ENCODE measurements at regions not wholly inside any gene's neighbourhood (a gene's known extent, or its start where the extent isn't known, plus 50 kb on each side); places are given as distances from the start of the nearest gene placed in this dataset.
"Not testable (repeated sequence)": the region's sequence is repeated elsewhere in the genome, so short reads cannot be mapped to it uniquely, and the experiment has no call there.

DNA sequence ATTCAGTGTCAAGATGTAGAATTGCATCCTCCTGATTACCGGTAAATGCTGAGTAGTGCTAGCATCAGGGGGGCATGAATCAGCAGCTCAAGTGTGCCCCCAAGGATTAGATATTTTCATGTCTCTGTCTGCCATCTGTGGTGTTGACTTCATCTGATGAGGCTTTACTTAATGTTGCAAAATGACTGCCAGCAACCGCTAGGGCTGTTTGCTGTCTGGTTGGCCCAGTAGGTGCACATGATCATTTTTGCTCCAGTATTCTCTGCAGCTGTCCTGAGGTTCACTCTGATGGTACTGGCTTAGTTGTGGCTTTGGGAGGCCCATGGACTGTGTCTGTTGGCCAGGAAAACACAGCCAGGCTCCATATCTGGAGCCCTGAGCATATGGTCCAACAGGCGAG is 316.4 kb downstream of the SOX2 start:
- no peak overlapping the region for H3K27ac ChIP-seq
- TF ChIP-seq, protein P1, sequence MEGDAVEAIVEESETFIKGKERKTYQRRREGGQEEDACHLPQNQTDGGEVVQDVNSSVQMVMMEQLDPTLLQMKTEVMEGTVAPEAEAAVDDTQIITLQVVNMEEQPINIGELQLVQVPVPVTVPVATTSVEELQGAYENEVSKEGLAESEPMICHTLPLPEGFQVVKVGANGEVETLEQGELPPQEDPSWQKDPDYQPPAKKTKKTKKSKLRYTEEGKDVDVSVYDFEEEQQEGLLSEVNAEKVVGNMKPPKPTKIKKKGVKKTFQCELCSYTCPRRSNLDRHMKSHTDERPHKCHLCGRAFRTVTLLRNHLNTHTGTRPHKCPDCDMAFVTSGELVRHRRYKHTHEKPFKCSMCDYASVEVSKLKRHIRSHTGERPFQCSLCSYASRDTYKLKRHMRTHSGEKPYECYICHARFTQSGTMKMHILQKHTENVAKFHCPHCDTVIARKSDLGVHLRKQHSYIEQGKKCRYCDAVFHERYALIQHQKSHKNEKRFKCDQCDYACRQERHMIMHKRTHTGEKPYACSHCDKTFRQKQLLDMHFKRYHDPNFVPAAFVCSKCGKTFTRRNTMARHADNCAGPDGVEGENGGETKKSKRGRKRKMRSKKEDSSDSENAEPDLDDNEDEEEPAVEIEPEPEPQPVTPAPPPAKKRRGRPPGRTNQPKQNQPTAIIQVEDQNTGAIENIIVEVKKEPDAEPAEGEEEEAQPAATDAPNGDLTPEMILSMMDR (conservative IDR thresholded peaks at IDR 0.05) = no peak

DNA sequence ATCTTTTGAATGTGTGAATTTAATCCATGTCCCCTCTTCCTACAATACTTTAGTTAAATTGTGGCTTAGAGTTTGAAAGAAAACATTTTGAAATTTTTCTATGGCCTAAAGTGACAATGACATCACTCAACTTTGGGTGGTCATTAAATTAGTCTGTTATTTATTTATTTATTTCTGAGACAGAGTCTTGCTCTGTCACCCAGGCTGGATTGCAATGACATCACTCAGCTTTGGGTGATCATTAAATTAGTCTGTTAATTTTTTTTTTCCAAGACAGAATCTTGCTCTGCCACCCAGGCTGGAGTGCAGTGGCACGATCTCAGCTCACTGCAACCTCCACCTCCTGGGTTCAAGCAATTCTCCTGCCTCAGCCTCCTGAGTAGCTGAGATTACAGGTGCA is 322.5 kb downstream of the SOX2 start:
- not testable (repeated sequence) for H3K27ac ChIP-seq

DNA sequence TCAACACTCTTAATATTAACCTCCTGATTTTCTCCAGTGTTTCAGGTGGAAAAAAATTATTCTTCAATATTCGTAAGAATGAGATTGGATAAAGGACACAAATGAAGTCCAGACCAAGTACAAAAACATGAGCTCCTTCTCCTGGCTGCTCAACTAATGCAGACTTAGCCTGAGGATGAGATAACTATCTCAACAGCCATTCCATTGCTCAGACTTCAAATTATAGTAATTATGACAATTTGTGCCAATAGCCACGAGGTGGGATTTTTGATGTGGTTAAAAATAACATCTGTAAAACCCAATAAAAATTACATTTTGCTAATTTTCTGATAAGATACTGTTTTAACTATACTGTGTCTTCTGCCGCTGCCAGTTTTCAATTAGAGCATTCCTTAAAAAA is 323.6 kb downstream of the SOX2 start:
- H3K27ac ChIP-seq = no peak overlapping the region
- TF ChIP-seq, protein P1 (conservative IDR thresholded peaks at IDR 0.05) = no peak

DNA sequence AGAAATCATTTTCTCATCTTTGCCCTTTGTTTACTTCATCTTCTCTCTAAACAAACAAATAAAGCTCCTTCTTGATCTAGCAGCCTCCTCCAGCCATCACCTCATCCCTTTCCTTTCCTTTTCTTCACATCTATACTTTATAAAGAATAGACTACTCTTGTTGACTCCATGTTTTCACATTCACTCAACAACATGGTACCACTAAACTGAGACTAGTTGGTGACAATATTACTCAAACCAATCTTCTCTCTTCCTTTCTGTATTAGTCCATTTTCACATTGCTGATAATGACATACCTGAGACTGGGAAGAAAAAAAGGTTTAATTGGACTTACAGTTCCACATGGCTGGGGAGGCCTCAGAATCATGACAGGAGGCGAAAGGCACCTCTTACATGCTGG is 324.7 kb downstream of the SOX2 start:
- no peak overlapping the region for H3K27ac ChIP-seq
- TF ChIP-seq, protein P1 (conservative IDR thresholded peaks at IDR 0.05) = no peak

DNA sequence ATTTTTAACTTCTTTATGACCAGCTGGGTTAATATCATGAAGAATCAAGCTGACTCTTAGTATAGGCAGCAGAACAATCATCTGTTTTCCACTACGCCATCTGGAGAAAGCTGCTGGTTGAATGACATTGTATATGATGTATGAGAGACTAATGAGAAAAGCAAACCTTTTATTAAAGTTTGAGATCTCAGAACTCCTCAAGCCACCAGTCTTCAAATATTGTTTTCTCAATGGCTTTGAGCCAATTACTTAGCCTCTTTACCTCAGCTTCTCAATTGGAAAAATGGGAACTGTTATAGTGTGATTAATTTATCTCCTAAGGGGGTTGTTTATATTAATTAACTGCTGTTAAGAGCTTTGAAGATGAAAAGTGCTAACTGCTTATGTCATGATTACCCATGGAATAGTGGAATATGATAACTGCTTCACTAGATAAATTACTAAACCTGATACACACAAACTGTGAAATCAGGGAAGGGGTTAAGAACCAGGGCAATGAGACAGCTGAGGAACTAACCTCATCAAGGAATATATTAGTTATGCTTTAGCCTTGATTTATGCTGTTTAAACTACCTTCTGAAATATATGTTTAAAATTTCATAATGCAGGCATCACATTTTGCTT is 330.1 kb downstream of the SOX2 start:
- H3K27ac ChIP-seq = no peak overlapping the region
- TF ChIP-seq, protein P1 (conservative IDR thresholded peaks at IDR 0.05) = no peak

DNA sequence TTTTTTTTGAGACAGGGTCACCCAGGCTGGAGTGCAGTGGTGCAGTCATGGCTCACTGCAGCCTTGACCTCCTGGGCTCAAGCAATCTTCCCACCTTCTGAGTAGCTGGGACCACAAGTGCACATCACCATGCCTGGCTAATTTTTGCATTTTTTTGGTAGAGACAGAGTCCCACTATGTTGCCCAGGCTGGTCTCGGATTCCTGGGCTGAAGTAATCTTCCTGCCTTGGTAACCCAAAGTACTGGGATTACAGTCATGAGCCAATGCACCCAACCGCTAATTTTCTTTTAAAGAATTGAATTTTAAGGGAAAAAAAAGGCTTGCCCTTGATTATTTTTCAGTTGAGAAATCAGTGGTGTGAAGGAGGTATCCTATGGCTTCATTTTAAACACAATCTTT is 334.0 kb downstream of the SOX2 start:
- no peak overlapping the region for H3K27ac ChIP-seq
- TF ChIP-seq, protein P1 (conservative IDR thresholded peaks at IDR 0.05) = no peak

DNA sequence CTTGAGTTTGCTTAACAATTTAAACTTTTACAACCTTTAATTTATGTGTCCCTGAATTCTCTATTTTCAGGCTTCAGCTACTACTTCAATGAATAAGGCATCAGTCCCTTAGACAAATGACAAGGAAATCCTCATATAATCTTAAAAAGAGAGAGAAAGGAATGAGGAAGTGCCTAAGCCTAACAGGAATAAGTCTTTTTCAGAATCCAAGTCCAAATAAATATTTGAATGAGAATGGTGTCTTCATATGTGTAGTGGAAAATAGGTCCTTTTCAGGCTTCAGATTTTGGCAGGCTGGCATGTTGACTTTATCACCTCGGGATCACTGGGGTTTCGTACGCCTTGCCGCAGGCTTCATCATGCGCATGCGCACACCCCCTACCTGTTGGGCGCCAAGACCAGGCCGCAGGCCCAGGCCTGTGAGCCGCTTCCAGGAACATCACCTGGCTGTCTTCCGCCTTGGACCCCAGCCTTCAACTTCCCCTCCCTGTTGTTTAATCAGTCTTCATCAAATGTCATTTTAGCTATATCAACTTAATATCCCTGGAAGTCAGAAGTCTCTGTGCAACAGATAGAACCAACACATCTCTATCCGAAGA is 334.5 kb downstream of the SOX2 start:
- no peak overlapping the region for H3K27ac ChIP-seq
- TF ChIP-seq, protein P1 (conservative IDR thresholded peaks at IDR 0.05) = no peak

DNA sequence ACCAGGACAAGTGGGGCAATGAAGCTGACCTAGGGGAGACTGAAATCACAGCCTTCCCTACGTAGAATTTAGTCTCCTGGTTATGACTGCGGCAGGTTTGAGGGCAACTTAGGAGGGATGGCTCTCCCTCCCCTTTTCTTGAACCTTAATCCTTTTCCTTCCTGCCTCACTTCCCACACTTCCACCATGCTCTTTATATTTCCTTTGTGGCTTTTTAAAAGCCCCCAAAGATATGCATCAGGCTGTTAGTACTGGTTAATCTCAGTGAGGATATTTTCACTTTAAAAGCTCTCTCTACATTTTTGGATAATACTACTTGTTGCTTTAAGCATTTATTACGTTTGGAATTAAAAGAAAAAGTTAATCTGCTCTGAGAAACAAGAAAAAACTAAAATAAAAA is 339.2 kb downstream of the SOX2 start:
- H3K27ac ChIP-seq = no peak overlapping the region
- TF ChIP-seq, protein P1 (conservative IDR thresholded peaks at IDR 0.05) = no peak

Measured in VCaP (cell line).